IMR-90 (cell line): ENCODE measurements at regions not wholly inside any gene's neighbourhood (a gene's known extent, or its start where the extent isn't known, plus 50 kb on each side); places are given as distances from the start of the nearest gene placed in this dataset.

ENCODE experiments used
- ATAC-seq: fragments of 200-7000 bp; cut with Tn5 transposase; 2 replicates; pipeline ENCODE4 v1.9.1; 2020; ENCODE audit warnings: low read depth, mild to moderate bottlenecking, moderate library complexity
- BruUV-seq: library from RNA; stranded (reverse); fragments of 400-500 nt; replicated peaks from 2 replicates; lab custom pipeline; 2021; lab: Mats Ljungman, UMichigan
- CTCF ChIA-PET: fragments of 300-600 bp; formaldehyde crosslinking; extraction: SDS; loops from one replicate; lab custom pipeline; 2021; ENCODE audit warnings: antibody characterized with exemption; lab: Yijun Ruan, JAX
- POLR2A ChIA-PET: fragments of 300-600 bp; sonication (Branson Sonifier 250); formaldehyde crosslinking; loops from one replicate; lab custom pipeline; 2022; ENCODE audit warnings: antibody characterized with exemption; ENCODE audit not compliant: unreplicated experiment; lab: Charles Lee
- DNase-seq: peaks from one replicate; pipeline ENCODE4 v3.0.0; 2013
- H2AFZ ChIP-seq: replicated peaks from 2 replicates; pipeline ENCODE3; 2013; ENCODE audit warnings: low read length, mild to moderate bottlenecking; ENCODE audit not compliant: poor library complexity
- H2AK5ac ChIP-seq: 2 replicates; pipeline ENCODE4 v1.6.1; 2013; ENCODE audit warnings: low read depth, low read length, inconsistent platforms
- H2AK9ac ChIP-seq: replicated peaks from 2 replicates; pipeline ENCODE3; 2013; ENCODE audit warnings: mild to moderate bottlenecking, low read depth, low read length, moderate library complexity; ENCODE audit not compliant: poor library complexity
- H2BK120ac ChIP-seq: 2 replicates; pipeline ENCODE4 v1.6.1; 2013; ENCODE audit warnings: low read depth, low read length, inconsistent platforms
- H2BK15ac ChIP-seq: 3 replicates; pipeline ENCODE4 v1.6.1; 2013; ENCODE audit warnings: low read depth, low read length, inconsistent platforms
- H2BK20ac ChIP-seq: 2 replicates; pipeline ENCODE4 v1.6.1; 2013; ENCODE audit warnings: low read depth, mild to moderate bottlenecking, inconsistent platforms, low read length, moderate library complexity
- H2BK5ac ChIP-seq: 2 replicates; pipeline ENCODE4 v1.6.1; 2013; ENCODE audit warnings: mild to moderate bottlenecking, low read depth, low read length, inconsistent platforms; ENCODE audit not compliant: poor library complexity, severe bottlenecking
- H3K14ac ChIP-seq: replicated peaks from 2 replicates; pipeline ENCODE4 v1.6.1; 2013; ENCODE audit warnings: low read depth, low read length, inconsistent platforms
- H3K18ac ChIP-seq: 2 replicates; pipeline ENCODE4 v1.6.1; 2013; ENCODE audit warnings: low read depth, low read length, control low read depth
- H3K23ac ChIP-seq: 2 replicates; pipeline ENCODE4 v1.6.1; 2013; ENCODE audit warnings: low read depth, low read length, inconsistent platforms
- H3K27ac ChIP-seq: 2 replicates; pipeline ENCODE4 v1.5.1; 2013; ENCODE audit warnings: mild to moderate bottlenecking, control low read depth, low read length; ENCODE audit not compliant: insufficient read depth
- H3K27me3 ChIP-seq: 2 replicates; pipeline ENCODE4 v1.6.1; 2013; ENCODE audit warnings: low read length; ENCODE audit not compliant: control insufficient read depth, insufficient read depth
- H3K36me3 ChIP-seq: 2 replicates; pipeline ENCODE4 v1.6.1; 2013; ENCODE audit warnings: low read length, mixed read lengths; ENCODE audit not compliant: control insufficient read depth, insufficient read depth
- H3K4ac ChIP-seq: 2 replicates; pipeline ENCODE4 v1.6.1; 2013; ENCODE audit warnings: low read depth, low read length, inconsistent platforms
- H3K4me1 ChIP-seq: 2 replicates; pipeline ENCODE4 v1.6.1; 2013; ENCODE audit warnings: low read length, mixed read lengths; ENCODE audit not compliant: control insufficient read depth, insufficient read depth
- H3K4me2 ChIP-seq: 2 replicates; pipeline ENCODE4 v1.6.1; 2013; ENCODE audit warnings: low read depth, mild to moderate bottlenecking, control low read depth, low read length, moderate library complexity
- H3K4me3 ChIP-seq: 2 replicates; pipeline ENCODE4 v1.5.1; 2013; ENCODE audit warnings: low read depth, mild to moderate bottlenecking, control low read depth, low read length, moderate library complexity; ENCODE audit not compliant: insufficient read depth
- H3K56ac ChIP-seq: 2 replicates; pipeline ENCODE4 v1.6.1; 2013; ENCODE audit warnings: low read length, inconsistent platforms; ENCODE audit not compliant: insufficient read depth; ENCODE audit errors: extremely low read depth
- H3K79me1 ChIP-seq, 2 experiments: 2 replicates each; pipeline ENCODE4 v1.6.1; 2013; ENCODE audit warnings: low read length in 2 of 2, inconsistent platforms in 1 of 2, low read depth in 1 of 2
- H3K9ac ChIP-seq: 2 replicates; pipeline ENCODE4 v1.6.1; 2013; ENCODE audit warnings: low read depth, low read length, control low read depth
- H3K9me1 ChIP-seq: 2 replicates; pipeline ENCODE4 v1.6.1; 2013; ENCODE audit warnings: low read length, inconsistent platforms; ENCODE audit not compliant: insufficient read depth
- H3K9me3 ChIP-seq: 2 replicates; pipeline ENCODE4 v1.6.1; 2013; ENCODE audit warnings: low read length; ENCODE audit not compliant: control insufficient read depth, insufficient read depth
- H4K20me1 ChIP-seq: 2 replicates; pipeline ENCODE4 v1.6.1; 2013; ENCODE audit warnings: low read length, inconsistent platforms; ENCODE audit not compliant: insufficient read depth
- H4K5ac ChIP-seq: 2 replicates; pipeline ENCODE4 v1.6.1; 2013; ENCODE audit warnings: mild to moderate bottlenecking, low read depth, low read length, control low read depth
- H4K8ac ChIP-seq, 2 experiments: 2 replicates each; pipeline ENCODE4 v1.6.1; 2013; ENCODE audit warnings: low read depth in 2 of 2, low read length in 2 of 2, control low read depth in 1 of 2, inconsistent platforms in 1 of 2
- H4K91ac ChIP-seq: 2 replicates; pipeline ENCODE4 v1.6.1; 2013; ENCODE audit warnings: low read depth, low read length, inconsistent platforms; ENCODE audit not compliant: insufficient read depth
- BHLHE40 ChIP-seq: fragments of 150-350 bp; IDR thresholded peaks from 2 replicates; pipeline ENCODE4 v1.6.1; 2016; ENCODE audit warnings: mild to moderate bottlenecking, low read depth, low read length
- CEBPB ChIP-seq: IDR thresholded peaks from 2 replicates; pipeline ENCODE4 v1.6.1; 2012; ENCODE audit warnings: low read depth, low read length, improper control_type of control experiment
- CHD1 ChIP-seq: IDR thresholded peaks from 2 replicates; pipeline ENCODE4 v1.6.1; 2012; ENCODE audit warnings: low read depth, low read length, improper control_type of control experiment
- ELK1 ChIP-seq: fragments of 150-350 bp; IDR thresholded peaks from 2 replicates; pipeline ENCODE4 v1.6.1; 2016; ENCODE audit warnings: low read depth, mild to moderate bottlenecking, low read length, moderate library complexity, borderline replicate concordance
- FOS ChIP-seq: fragments of 150-350 bp; IDR thresholded peaks from 2 replicates; pipeline ENCODE4 v1.6.1; 2016; ENCODE audit warnings: low read depth, low read length
- MAFK ChIP-seq: IDR thresholded peaks from 2 replicates; pipeline ENCODE4 v1.6.1; 2012; ENCODE audit warnings: low read depth, low read length, improper control_type of control experiment
- MAZ ChIP-seq: IDR thresholded peaks from 2 replicates; pipeline ENCODE4 v1.6.1; 2012; ENCODE audit warnings: low read depth, mild to moderate bottlenecking, low read length, improper control_type of control experiment, moderate library complexity, borderline replicate concordance
- MXI1 ChIP-seq: IDR thresholded peaks from 2 replicates; pipeline ENCODE4 v1.6.1; 2012; ENCODE audit warnings: low read depth, mild to moderate bottlenecking, low read length, moderate library complexity, borderline replicate concordance
- NFE2L2 ChIP-seq: fragments of 150-350 bp; IDR thresholded peaks from 2 replicates; pipeline ENCODE4 v1.6.1; 2016; ENCODE audit warnings: low read depth, mild to moderate bottlenecking, low read length
- POLR2A ChIP-seq: IDR thresholded peaks from 2 replicates; pipeline ENCODE4 v1.6.1; 2012; ENCODE audit warnings: mild to moderate bottlenecking, low read depth, low read length
- RAD21 ChIP-seq: IDR thresholded peaks from 2 replicates; pipeline ENCODE4 v1.6.1; 2012; ENCODE audit warnings: low read length, improper control_type of control experiment
- RCOR1 ChIP-seq: IDR thresholded peaks from 2 replicates; pipeline ENCODE4 v1.6.1; 2012; ENCODE audit warnings: mild to moderate bottlenecking, low read length, improper control_type of control experiment; ENCODE audit not compliant: insufficient replicate concordance
- RFX5 ChIP-seq: IDR thresholded peaks from 2 replicates; pipeline ENCODE4 v1.8.0; 2012; ENCODE audit warnings: low read depth, mild to moderate bottlenecking, low read length, moderate library complexity
- SMC3 ChIP-seq: fragments of 150-350 bp; IDR thresholded peaks from 2 replicates; pipeline ENCODE4 v1.6.1; 2016; ENCODE audit warnings: low read depth, mild to moderate bottlenecking, antibody characterized with exemption, low read length, moderate library complexity
- USF2 ChIP-seq: fragments of 150-350 bp; IDR thresholded peaks from 2 replicates; pipeline ENCODE4 v1.6.1; 2017; ENCODE audit warnings: mild to moderate bottlenecking, antibody characterized with exemption, low read length, low read depth
- WGBS, 2 experiments: methylation state at CpG; one replicate each; pipeline versions ENCODE4 v1.1.5 to v1.1.7; 2013; ENCODE audit warnings: missing lambda C conversion rate in 2 of 2; ENCODE audit not compliant: insufficient read length in 1 of 2; ENCODE audit errors: extremely low coverage in 2 of 2; 5-methylcytosine and 5-hydroxymethylcytosine counted together
- dilution Hi-C: fragments of 300-500 bp; cut with HindIII; formaldehyde crosslinking; loops from one replicate; pipeline ENCODE4 v1.14.3; 2018; ENCODE audit warnings: low sequenced_read_pairs; ENCODE audit not compliant: unreplicated experiment
- in situ Hi-C: fragments of 300-500 bp; cut with MboI; formaldehyde crosslinking; loops from 3 replicates; pipeline ENCODE4 v1.14.3; 2019; ENCODE audit warnings: low sequenced_read_pairs, inconsistent platforms, mixed read lengths
- intact Hi-C: fragments of 100-400 bp; cut with micrococcal nuclease; formaldehyde crosslinking; loops from 2 replicates; pipeline ENCODE4 v1.10.0; 2022
- TF ChIP-seq, protein P1 (sequence below): conservative IDR thresholded peaks from 2 replicates; pipeline ENCODE4 v1.5.1; 2012; ENCODE audit warnings: mild to moderate bottlenecking, low read depth, low read length, improper control_type of control experiment

GRCh38 chr2:144570566-144570965 is 50.6 kb upstream of the ZEB2 start:
- Histone ChIP-seq H3K9me1 (no peaks in the 10 kb centered on the region), H3K4me3 (no peak overlapping the region), H3K9me3 (no peaks in the 10 kb centered on the region), H4K20me1 (no peaks in the 10 kb centered on the region), H2BK20ac (no peak overlapping the region), H3K14ac (no peak overlapping the region), H2AK5ac (no peak overlapping the region), H3K23ac (no peak overlapping the region), H2BK15ac (no peak overlapping the region), H3K4me2 (no peak overlapping the region), H3K18ac (no peak overlapping the region), H2BK120ac (no peak overlapping the region), H3K4ac (no peak overlapping the region), H4K5ac (no peak overlapping the region), H3K27me3 (no peaks in the 10 kb centered on the region; the same call in 1 of the 2 replicates), H4K8ac (no peak overlapping the region), H3K27ac (no peak overlapping the region), H2AK9ac (no peak overlapping the region), H3K4me1 (no peaks in the 10 kb centered on the region), H4K91ac (no peak overlapping the region), H3K9ac (no peak overlapping the region), H2BK5ac (no peak overlapping the region), H3K56ac (no peak overlapping the region), H3K36me3 (no peaks in the 10 kb centered on the region), H2AFZ (no peak overlapping the region), H3K79me1 (no peaks in the 10 kb centered on the region)
- DNase-seq (no peak), ATAC-seq (no peak)
- BruUV-seq: no TSS peak
- POLR2A ChIA-PET: no interaction called here
- TF ChIP-seq CHD1: no peak
- no peak for TF ChIP-seq RFX5
- TF ChIP-seq, protein P1, sequence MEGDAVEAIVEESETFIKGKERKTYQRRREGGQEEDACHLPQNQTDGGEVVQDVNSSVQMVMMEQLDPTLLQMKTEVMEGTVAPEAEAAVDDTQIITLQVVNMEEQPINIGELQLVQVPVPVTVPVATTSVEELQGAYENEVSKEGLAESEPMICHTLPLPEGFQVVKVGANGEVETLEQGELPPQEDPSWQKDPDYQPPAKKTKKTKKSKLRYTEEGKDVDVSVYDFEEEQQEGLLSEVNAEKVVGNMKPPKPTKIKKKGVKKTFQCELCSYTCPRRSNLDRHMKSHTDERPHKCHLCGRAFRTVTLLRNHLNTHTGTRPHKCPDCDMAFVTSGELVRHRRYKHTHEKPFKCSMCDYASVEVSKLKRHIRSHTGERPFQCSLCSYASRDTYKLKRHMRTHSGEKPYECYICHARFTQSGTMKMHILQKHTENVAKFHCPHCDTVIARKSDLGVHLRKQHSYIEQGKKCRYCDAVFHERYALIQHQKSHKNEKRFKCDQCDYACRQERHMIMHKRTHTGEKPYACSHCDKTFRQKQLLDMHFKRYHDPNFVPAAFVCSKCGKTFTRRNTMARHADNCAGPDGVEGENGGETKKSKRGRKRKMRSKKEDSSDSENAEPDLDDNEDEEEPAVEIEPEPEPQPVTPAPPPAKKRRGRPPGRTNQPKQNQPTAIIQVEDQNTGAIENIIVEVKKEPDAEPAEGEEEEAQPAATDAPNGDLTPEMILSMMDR: no peak
- no peak for TF ChIP-seq RCOR1
- TF ChIP-seq MXI1: no peak
- no peak for TF ChIP-seq MAZ
- TF ChIP-seq SMC3: no peak
- no peak for TF ChIP-seq MAFK
- TF ChIP-seq NFE2L2: no peak
- no peak for TF ChIP-seq FOS
- no peak for TF ChIP-seq CEBPB
- TF ChIP-seq BHLHE40: no peak
- TF ChIP-seq ELK1: no peak
- no peak for TF ChIP-seq USF2
- TF ChIP-seq RAD21: no peak
- no peak for TF ChIP-seq POLR2A
- intact Hi-C loops (no loop called here), in situ Hi-C loops (no loop called here), dilution Hi-C loops (no loop called here)
- CTCF ChIA-PET: no interaction called here
- WGBS, 2 experiments: no CpG with 5 or more reads among the region's 3 CpGs
